ENCODE measurements at regions not wholly inside any gene's neighbourhood (a gene's known extent, or its start where the extent isn't known, plus 50 kb on each side); places are given as distances from the start of the nearest gene placed in this dataset.

GRCh38 chr16:64206862-64207261 lies 915.0 kb downstream of the CDH11 start:
- H3K9me2 ChIP-seq (ENCODE audit: insufficient read depth, low read length), result no peaks in the 10 kb centered on the region
- no peaks in the 10 kb centered on the region for H3K79me2 ChIP-seq (replicated peaks; ENCODE audit: insufficient read depth, low read length)
- no peak overlapping the region for H3K4me3 ChIP-seq (ENCODE audit: low read length)
- H3K4me2 ChIP-seq (ENCODE audit: low read length), result no peak overlapping the region
- H4K20me1 ChIP-seq (ENCODE audit: insufficient read depth), result no peaks in the 10 kb centered on the region
- TF ChIP-seq MXI1 (conservative IDR thresholded peaks at IDR 0.05; ENCODE audit: poor library complexity, severe bottlenecking), result no peak
- no peak for TF ChIP-seq EZH2 (IDR thresholded peaks at IDR 0.05; ENCODE audit: borderline replicate concordance, insufficient read depth, low read length, poor library complexity, severe bottlenecking)
- TF ChIP-seq REST (IDR thresholded peaks at IDR 0.05; ENCODE audit: borderline replicate concordance), result no peak
- no peaks in the 10 kb centered on the region for H3K9me3 ChIP-seq (ENCODE audit: low read length)
- no peaks in the 10 kb centered on the region for H3F3A ChIP-seq (ENCODE audit: insufficient read depth, low read length, poor library complexity, severe bottlenecking)
- H3K36me3 ChIP-seq (ENCODE audit: insufficient read depth, low read length), result no peaks in the 10 kb centered on the region
- H3K9ac ChIP-seq (ENCODE audit: low read length), result no peak overlapping the region
- no peaks in the 10 kb centered on the region for H3K27me3 ChIP-seq (ENCODE audit: insufficient read depth, low read depth, low read length)
- H2AFZ ChIP-seq (ENCODE audit: low read depth, low read length), result no peak overlapping the region
- no peak overlapping the region for H3K27ac ChIP-seq (ENCODE audit: low read length)

GRCh38 chr16:64203126-64203525 lies 918.7 kb downstream of the CDH11 start:
- Histone ChIP-seq H3K36me3 (ENCODE audit: insufficient read depth, low read length) (no peaks in the 10 kb centered on the region), H2AFZ (ENCODE audit: low read depth, low read length) (no peak overlapping the region), H3K27ac (ENCODE audit: low read length) (no peak overlapping the region), H3K4me2 (ENCODE audit: low read length) (no peak overlapping the region), H3K4me3 (ENCODE audit: low read length) (no peak overlapping the region), H3K9me2 (ENCODE audit: insufficient read depth, low read length) (no peaks in the 10 kb centered on the region), H3K9ac (ENCODE audit: low read length) (no peak overlapping the region), H4K20me1 (ENCODE audit: insufficient read depth) (no peaks in the 10 kb centered on the region), H3K27me3 (ENCODE audit: insufficient read depth, low read depth, low read length) (no peaks in the 10 kb centered on the region), H3F3A (ENCODE audit: insufficient read depth, low read length, poor library complexity, severe bottlenecking) (no peaks in the 10 kb centered on the region), H3K79me2 (replicated peaks; ENCODE audit: insufficient read depth, low read length) (no peaks in the 10 kb centered on the region), H3K9me3 (ENCODE audit: low read length) (no peaks in the 10 kb centered on the region)
- TF ChIP-seq MXI1 (conservative IDR thresholded peaks at IDR 0.05; ENCODE audit: poor library complexity, severe bottlenecking), result no peak
- no peak for TF ChIP-seq REST (IDR thresholded peaks at IDR 0.05; ENCODE audit: borderline replicate concordance)
- no peak for TF ChIP-seq EZH2 (IDR thresholded peaks at IDR 0.05; ENCODE audit: borderline replicate concordance, insufficient read depth, low read length, poor library complexity, severe bottlenecking)
- TF ChIP-seq POLR2AphosphoS5 (IDR thresholded peaks at IDR 0.05), result no peak
- no peak for TF ChIP-seq CTCF (IDR thresholded peaks at IDR 0.05; ENCODE audit: poor library complexity, severe bottlenecking)
- no peak for TF ChIP-seq RAD21 (conservative IDR thresholded peaks at IDR 0.05)
- no peak for TF ChIP-seq EP300 (conservative IDR thresholded peaks at IDR 0.05; ENCODE audit: poor library complexity, severe bottlenecking)
- TF ChIP-seq SMC3 (conservative IDR thresholded peaks at IDR 0.05; ENCODE audit: poor library complexity), result no peak
- no peak for TF ChIP-seq TAF1 (IDR thresholded peaks at IDR 0.05; ENCODE audit: low read depth)
